Natural killer cell (primary cell): ENCODE measurements at regions not wholly inside any gene's neighbourhood (a gene's known extent, or its start where the extent isn't known, plus 50 kb on each side); places are given as distances from the start of the nearest gene placed in this dataset.

Source experiments
- ATAC-seq, 3 donors: fragments of 150-1000 bp in 2 of 3; fragments of 200-7000 bp in 1 of 3; cut with Tn5 transposase; 1 replicate in 1 of 3; 2 replicates in 2 of 3; pipeline ENCODE4 v1.10.0; 2021; ENCODE audit warnings: mild to moderate bottlenecking in 2 of 3, moderate library complexity in 2 of 3
- DNase-seq, 2 donors: peaks; one replicate each; pipeline versions ENCODE4 v3.0.0 to v3.0.0-alpha.2; 2013 to 2021; ENCODE audit warnings: mixed read lengths in 1 of 2
- H3K27ac ChIP-seq: one replicate; pipeline ENCODE4 v1.5.1; 2013; ENCODE audit warnings: mild to moderate bottlenecking, low read length
- H3K27me3 ChIP-seq: one replicate; pipeline ENCODE4 v1.6.1; 2013; ENCODE audit warnings: low read length; ENCODE audit not compliant: control insufficient read depth, insufficient read depth
- H3K36me3 ChIP-seq: one replicate; pipeline ENCODE4 v1.6.1; 2013; ENCODE audit warnings: low read length; ENCODE audit not compliant: control insufficient read depth, insufficient read depth
- H3K4me1 ChIP-seq: one replicate; pipeline ENCODE4 v1.6.1; 2013; ENCODE audit warnings: low read length; ENCODE audit not compliant: control insufficient read depth, insufficient read depth
- H3K4me3 ChIP-seq: one replicate; pipeline ENCODE4 v1.5.1; 2013; ENCODE audit warnings: low read length
- H3K9me3 ChIP-seq: one replicate; pipeline ENCODE4 v1.6.1; 2013; ENCODE audit warnings: low read length; ENCODE audit not compliant: control insufficient read depth, insufficient read depth
- H3K27ac Mint-ChIP-seq, 2 donors: one replicate each; pipeline ENCODE4 v1.8.0; 2022; ENCODE audit warnings: mild to moderate bottlenecking in 2 of 2, mixed read lengths in 2 of 2, moderate library complexity in 1 of 2
- H3K27me3 Mint-ChIP-seq, 2 donors: one replicate each; pipeline ENCODE4 v1.8.0; 2022; ENCODE audit warnings: low read depth in 2 of 2, mixed read lengths in 2 of 2
- H3K36me3 Mint-ChIP-seq: one replicate; pipeline ENCODE4 v1.8.0; 2022; ENCODE audit warnings: mixed read lengths
- H3K4me1 Mint-ChIP-seq, 2 donors: one replicate each; pipeline ENCODE4 v1.8.0; 2022; ENCODE audit warnings: mixed read lengths in 2 of 2
- H3K4me3 Mint-ChIP-seq: one replicate; pipeline ENCODE4 v1.8.0; 2022; ENCODE audit warnings: mild to moderate bottlenecking, moderate library complexity, mixed read lengths
- H3K9me3 Mint-ChIP-seq, 2 donors: one replicate each; pipeline ENCODE4 v1.8.0; 2022; ENCODE audit warnings: mixed read lengths in 2 of 2
- WGBS: methylation state at CpG from one replicate; pipeline ENCODE4 v1.1.7; 2013; ENCODE audit warnings: missing lambda C conversion rate; ENCODE audit not compliant: insufficient coverage; 5-methylcytosine and 5-hydroxymethylcytosine counted together
- intact Hi-C: fragments of 100-400 bp; cut with micrococcal nuclease; formaldehyde crosslinking; loops from one replicate; pipeline ENCODE4 v1.14.2; 2022
- TF ChIP-seq, protein P1 (sequence below): fragments of 200-600 bp; IDR thresholded peaks from one replicate; pipeline ENCODE4 v1.8.0; 2022; ENCODE audit warnings: antibody characterized with exemption

DNA sequence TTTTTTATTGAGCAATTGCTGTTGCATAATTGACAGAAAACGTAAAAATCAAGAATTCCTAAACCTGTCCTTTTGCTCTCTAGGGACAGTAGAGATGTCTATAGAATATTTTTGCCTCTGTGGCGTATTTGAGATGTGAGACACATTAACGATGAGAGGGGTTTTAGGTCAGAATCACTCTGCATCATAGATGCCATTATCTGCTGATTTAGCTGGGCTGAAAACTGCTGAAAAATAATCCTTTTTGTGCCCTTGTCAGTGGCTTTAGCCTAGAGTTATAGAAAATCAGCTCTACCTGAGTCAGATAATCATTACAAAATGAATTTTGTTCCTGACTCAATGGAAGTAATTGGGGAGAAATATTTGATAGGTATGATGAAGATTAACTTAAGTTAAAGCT, 767.8 kb upstream of the TENM3 start:
- Mint-ChIP-seq H3K4me1 (no peaks in the 10 kb centered on the region), H3K9me3 (peaks cover 0 to 2% of the 10 kb centered on the region in 2 donors), H3K27ac (no peak overlapping the region), H3K27me3 (no peaks in the 10 kb centered on the region), H3K36me3 (no peaks in the 10 kb centered on the region), H3K4me3 (no peak overlapping the region)
- WGBS, result 88% methylated on average over 3 of the region's 3 CpGs
- no peaks in the 10 kb centered on the region for H3K9me3 ChIP-seq
- ATAC-seq, result no peak
- no peaks in the 10 kb centered on the region for H3K4me1 ChIP-seq
- H3K27ac ChIP-seq, result no peak overlapping the region
- H3K36me3 ChIP-seq, result no peaks in the 10 kb centered on the region
- no peak overlapping the region for H3K4me3 ChIP-seq
- TF ChIP-seq, protein P1, sequence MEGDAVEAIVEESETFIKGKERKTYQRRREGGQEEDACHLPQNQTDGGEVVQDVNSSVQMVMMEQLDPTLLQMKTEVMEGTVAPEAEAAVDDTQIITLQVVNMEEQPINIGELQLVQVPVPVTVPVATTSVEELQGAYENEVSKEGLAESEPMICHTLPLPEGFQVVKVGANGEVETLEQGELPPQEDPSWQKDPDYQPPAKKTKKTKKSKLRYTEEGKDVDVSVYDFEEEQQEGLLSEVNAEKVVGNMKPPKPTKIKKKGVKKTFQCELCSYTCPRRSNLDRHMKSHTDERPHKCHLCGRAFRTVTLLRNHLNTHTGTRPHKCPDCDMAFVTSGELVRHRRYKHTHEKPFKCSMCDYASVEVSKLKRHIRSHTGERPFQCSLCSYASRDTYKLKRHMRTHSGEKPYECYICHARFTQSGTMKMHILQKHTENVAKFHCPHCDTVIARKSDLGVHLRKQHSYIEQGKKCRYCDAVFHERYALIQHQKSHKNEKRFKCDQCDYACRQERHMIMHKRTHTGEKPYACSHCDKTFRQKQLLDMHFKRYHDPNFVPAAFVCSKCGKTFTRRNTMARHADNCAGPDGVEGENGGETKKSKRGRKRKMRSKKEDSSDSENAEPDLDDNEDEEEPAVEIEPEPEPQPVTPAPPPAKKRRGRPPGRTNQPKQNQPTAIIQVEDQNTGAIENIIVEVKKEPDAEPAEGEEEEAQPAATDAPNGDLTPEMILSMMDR, result no peak
- intact Hi-C loops, result no loop called here
- no peak for DNase-seq
- H3K27me3 ChIP-seq, result no peaks in the 10 kb centered on the region

DNA sequence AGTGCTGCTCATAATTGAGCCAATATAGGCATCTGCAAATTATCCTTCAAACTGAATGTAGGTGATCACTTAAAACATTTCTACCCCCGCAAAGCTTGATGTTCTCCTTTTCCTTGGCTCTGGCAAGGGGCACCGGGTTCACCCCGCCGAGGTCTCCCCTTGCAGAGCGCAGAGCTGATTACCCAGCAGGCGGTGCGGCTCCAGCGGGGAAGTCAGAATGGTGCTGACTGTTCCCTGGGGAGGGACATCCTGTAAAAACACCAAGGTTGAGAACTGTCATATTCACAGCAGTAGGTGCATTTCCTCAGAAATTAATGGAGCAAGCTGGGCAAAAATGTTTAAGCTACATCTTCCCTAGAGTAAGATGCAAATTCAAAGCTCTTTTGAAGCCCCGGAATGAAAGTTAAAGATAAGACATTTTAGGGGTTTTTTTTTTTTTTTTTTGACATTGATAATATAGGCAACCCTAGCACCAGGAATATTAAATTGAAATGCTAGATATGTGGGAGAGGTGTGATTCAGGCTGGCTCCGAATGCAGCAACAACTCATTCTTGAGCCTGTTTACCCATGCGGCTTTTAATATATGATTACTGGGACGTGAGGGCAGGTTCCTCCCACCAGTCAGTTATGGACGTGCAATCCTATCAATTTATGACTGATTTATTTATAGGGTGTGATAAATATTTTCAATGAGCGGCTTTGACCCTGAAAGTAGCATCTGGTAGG, 767.3 kb upstream of the TENM3 start:
- TF ChIP-seq, protein P1, result no peak
- no peaks in the 10 kb centered on the region for H3K36me3 ChIP-seq
- no peaks in the 10 kb centered on the region for H3K4me1 Mint-ChIP-seq
- H3K36me3 Mint-ChIP-seq, result no peaks in the 10 kb centered on the region
- no peak for ATAC-seq
- no peaks in the 10 kb centered on the region for H3K27me3 Mint-ChIP-seq
- H3K4me3 ChIP-seq, result no peak overlapping the region
- H3K9me3 ChIP-seq, result no peaks in the 10 kb centered on the region
- H3K27ac ChIP-seq, result no peak overlapping the region
- no peaks in the 10 kb centered on the region for H3K27me3 ChIP-seq
- H3K4me1 ChIP-seq, result no peaks in the 10 kb centered on the region
- DNase-seq, result no peak
- intact Hi-C loops, result no loop called here
- H3K27ac Mint-ChIP-seq, result no peak overlapping the region
- peaks cover 0 to 2% of the 10 kb centered on the region in 2 donors for H3K9me3 Mint-ChIP-seq
- H3K4me3 Mint-ChIP-seq, result no peak overlapping the region
- 58% methylated on average over 14 of the region's 14 CpGs for WGBS

DNA sequence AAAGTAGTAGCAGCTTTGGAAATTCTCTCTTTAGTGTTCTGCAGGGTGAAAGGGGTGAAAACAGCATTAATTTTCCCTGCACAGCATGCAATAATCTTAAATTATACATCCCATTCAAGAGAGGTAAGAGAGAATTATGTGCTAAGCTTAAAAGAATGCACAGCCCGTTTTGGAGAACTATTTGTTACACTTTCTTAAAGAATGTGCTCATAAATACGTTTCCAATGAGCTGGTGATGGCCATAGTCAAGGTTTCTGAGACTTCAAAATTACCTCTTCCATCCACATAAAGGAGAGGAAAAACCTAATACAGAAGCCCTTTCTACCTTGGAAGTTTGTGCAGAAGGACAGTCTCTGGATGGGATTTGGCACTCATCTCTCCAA, 766.7 kb upstream of the TENM3 start:
- Mint-ChIP-seq H3K36me3 (no peaks in the 10 kb centered on the region), H3K9me3 (peaks cover 0 to 2% of the 10 kb centered on the region in 2 donors), H3K4me1 (no peaks in the 10 kb centered on the region), H3K27ac (no peak overlapping the region), H3K27me3 (no peaks in the 10 kb centered on the region), H3K4me3 (no peak overlapping the region)
- 53% methylated on average over 2 of the region's 2 CpGs for WGBS
- DNase-seq (no peak), ATAC-seq (no peak)
- H3K4me1 ChIP-seq, result no peaks in the 10 kb centered on the region
- H3K27ac ChIP-seq, result no peak overlapping the region
- no peak overlapping the region for H3K4me3 ChIP-seq
- H3K27me3 ChIP-seq, result no peaks in the 10 kb centered on the region
- H3K36me3 ChIP-seq, result no peaks in the 10 kb centered on the region
- intact Hi-C loops, result no loop called here
- no peaks in the 10 kb centered on the region for H3K9me3 ChIP-seq
- TF ChIP-seq, protein P1, result no peak

DNA sequence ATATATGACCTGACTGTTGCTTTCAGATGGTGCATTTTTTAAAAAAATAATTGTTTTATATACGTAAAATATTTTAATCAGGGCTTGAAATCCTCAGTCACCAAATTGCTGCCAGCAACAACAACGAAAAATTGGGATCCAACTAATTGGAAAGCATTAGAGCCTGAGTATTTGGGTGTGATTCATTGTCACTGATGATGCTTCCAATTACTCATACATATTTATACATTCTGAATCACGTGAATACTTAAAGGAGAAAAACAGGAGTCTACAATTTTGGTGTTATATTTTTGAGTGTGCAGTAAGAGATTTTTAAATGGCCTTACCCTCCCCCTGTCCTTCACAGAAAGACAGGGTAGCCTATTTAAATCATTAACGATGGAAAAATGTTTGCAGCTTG, 765.6 kb upstream of the TENM3 start:
- Histone ChIP-seq H3K27ac (no peak overlapping the region), H3K4me3 (no peak overlapping the region), H3K27me3 (no peaks in the 10 kb centered on the region), H3K4me1 (no peaks in the 10 kb centered on the region), H3K9me3 (no peaks in the 10 kb centered on the region), H3K36me3 (no peaks in the 10 kb centered on the region)
- Mint-ChIP-seq H3K27ac (no peak overlapping the region), H3K4me3 (no peak overlapping the region), H3K36me3 (no peaks in the 10 kb centered on the region), H3K27me3 (no peaks in the 10 kb centered on the region), H3K4me1 (no peaks in the 10 kb centered on the region), H3K9me3 (peaks cover 1 to 2% of the 10 kb centered on the region in 2 donors)
- no peak for DNase-seq
- TF ChIP-seq, protein P1, result no peak
- intact Hi-C loops, result no loop called here
- ATAC-seq, result no peak
- WGBS, result 80% methylated on average over 1 of the region's 4 CpGs
